G401 (cell line): ENCODE measurements at regions not wholly inside any gene's neighbourhood (a gene's known extent, or its start where the extent isn't known, plus 50 kb on each side); places are given as distances from the start of the nearest gene placed in this dataset.

Experiments used
- DNase-seq: peaks from one replicate; pipeline ENCODE4 v3.0.0-alpha.2; 2015; ENCODE audit warnings: low spot score
- in situ Hi-C: cut with HindIII; loops from 2 replicates; pipeline ENCODE4 v1.10.0; 2016; ENCODE audit warnings: low sequenced_read_pairs, mixed read lengths

DNA sequence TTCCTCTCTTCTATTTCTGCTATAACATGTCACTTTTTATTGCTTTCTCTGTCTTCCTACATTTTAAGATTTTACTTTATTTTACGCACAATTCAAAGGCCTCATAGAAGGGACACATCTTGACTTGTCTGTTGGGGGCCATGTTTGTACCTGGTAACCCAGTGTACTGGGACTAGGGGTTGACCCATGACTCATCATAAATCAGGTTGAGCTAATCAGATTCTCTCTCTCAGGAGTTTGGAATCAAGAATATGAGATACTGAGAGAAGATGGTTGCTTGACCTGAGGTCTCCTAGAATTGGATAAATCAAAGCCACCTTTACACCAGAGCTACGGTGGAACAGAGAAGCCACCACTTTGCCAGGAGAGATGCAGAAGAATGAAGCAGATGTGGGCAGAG is 153.0 kb downstream of the UXS1 start:
- in situ Hi-C loops = no loop called here
- no peak for DNase-seq

- in situ Hi-C loops = no loop called here
- no peak for DNase-seq
Measured at GRCh38 chr2:106039634-106040315, 154.3 kb downstream of the UXS1 start.

DNA sequence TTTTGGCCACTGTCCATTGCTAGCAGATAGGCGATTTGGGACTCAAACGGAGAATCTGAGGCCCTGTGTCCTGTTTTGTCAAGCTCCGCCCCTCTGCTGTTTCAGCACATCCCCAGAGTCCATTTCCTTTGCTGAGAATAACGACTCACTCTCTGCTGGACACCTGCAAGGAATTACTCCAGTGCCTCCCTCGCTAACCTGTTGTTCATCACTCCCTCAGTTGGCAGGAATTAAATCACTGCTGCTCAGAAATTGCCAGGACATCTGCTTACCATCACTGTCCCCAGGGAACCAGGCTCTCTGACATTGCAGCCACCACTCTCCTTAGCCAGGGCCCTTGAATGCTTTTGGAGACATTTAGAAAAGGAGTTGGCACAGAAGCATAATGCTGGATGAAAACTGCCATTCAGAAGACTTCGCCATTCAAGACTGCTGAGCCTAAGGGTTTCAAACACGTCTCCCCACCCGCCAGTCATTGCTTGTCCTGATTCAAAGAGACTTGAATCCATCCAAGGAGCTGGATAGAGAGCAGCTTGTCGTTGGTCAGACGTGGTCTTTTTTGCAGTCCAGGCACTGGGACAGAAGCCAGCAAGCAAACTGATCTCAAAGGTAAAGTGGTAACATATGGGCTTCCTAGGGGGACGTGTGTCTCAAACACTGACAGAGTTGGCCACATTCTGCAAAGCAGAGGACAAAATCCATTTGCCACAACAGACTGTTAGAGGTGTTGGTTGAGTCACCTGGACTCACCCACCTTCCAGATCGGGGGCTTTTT is 155.3 kb downstream of the UXS1 start:
- in situ Hi-C loops = no loop called here
- peak; percentile 92 for DNase-seq

GRCh38 chr2:106037932-106038331 is 156.2 kb downstream of the UXS1 start:
- in situ Hi-C loops = no loop called here
- DNase-seq = no peak

DNA sequence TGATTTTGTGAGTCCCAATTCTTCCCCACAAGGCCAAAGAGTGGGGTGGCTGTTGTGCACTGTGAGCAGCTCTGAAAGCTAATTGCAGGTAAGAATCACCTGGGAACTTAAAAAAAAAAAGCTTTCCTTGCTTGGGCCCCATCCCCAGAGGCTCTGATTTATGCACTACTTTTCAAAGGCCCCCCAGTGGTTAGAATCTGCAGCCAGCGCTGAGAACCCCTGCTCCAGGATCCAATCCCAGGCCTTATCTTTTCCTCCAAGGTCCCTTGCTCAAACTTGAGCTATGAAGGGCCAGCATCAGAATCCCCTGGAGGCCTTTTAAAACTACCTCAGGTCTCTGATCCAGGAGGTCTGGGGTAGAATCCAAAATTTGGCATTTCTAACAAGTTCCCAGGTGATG is 156.8 kb downstream of the UXS1 start:
- in situ Hi-C loops = no loop called here

GRCh38 chr2:106034325-106034724 is 159.8 kb downstream of the UXS1 start:
- in situ Hi-C loops = no loop called here
- DNase-seq = no peak

More for the DNA sequence above, 156.8 kb downstream of the UXS1 start:
- DNase-seq = no peak

DNA sequence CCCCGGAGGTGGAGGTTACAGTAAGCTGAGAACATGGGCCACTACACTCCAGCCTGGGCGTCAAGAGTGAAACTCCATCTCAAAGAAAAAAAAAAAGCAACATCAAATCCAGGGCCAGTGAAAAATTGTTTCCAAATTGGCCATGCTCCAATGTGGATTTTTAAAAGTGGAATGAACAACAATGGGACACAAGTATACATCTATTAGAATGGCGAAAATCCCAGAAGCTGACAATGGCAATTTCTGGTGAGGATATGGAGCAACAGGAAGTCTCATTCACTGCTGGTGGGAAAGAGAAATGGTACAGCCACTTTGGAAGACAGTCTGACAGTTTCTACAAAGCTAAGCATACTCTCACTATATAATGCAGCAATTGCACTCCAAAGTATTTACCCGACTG is 161.4 kb downstream of the UXS1 start:
- in situ Hi-C loops = no loop called here
- DNase-seq = no peak

- in situ Hi-C loops = no loop called here
- peak; percentile 56 for DNase-seq
Measured at GRCh38 chr2:106030287-106031268, 163.5 kb downstream of the UXS1 start.

GRCh38 chr2:106028192-106028591 is 165.9 kb downstream of the UXS1 start:
- in situ Hi-C loops = no loop called here
- no peak for DNase-seq

- no peak for DNase-seq
- in situ Hi-C loops = no loop called here
Measured at GRCh38 chr2:106026271-106027190, 167.6 kb downstream of the UXS1 start.

GRCh38 chr2:106025796-106026195 is 168.3 kb downstream of the UXS1 start:
- DNase-seq = no peak
- in situ Hi-C loops = no loop called here

GRCh38 chr2:106021662-106022028 is 172.5 kb downstream of the UXS1 start:
- in situ Hi-C loops = no loop called here

GRCh38 chr2:106020821-106021661 is 173.1 kb downstream of the UXS1 start:
- in situ Hi-C loops = no loop called here
- DNase-seq = peak; percentile 94

More at GRCh38 chr2:106021662-106022028, 172.5 kb downstream of the UXS1 start:
- peak; percentile 25 for DNase-seq

- peak; percentile 61 for DNase-seq
- in situ Hi-C loops = no loop called here
Measured at GRCh38 chr2:106020032-106020431, 174.1 kb downstream of the UXS1 start.

DNA sequence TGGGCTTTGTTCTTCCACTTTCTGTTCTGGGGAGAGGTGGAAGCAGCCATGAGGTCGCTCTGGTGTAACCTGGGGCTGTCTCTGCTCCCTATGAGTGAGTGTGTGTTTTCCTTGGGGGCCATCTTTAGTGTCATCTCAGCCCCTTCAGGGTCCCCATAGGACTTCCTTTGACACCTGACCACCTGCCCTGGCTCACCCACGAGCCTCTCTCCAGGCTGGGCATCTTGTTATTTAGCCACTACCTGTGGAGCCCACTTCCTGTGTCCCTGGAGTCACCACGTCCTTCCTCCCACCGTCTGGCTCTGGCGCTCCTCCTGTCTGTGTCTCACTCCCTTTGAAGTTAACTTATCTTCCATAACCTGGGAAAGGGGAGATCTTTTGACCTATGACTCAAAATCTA is 176.0 kb downstream of the UXS1 start:
- in situ Hi-C loops = no loop called here

GRCh38 chr2:106012591-106013347 is 181.3 kb downstream of the UXS1 start:
- in situ Hi-C loops = no loop called here
- DNase-seq = peak; percentile 83

More for the DNA sequence above, 176.0 kb downstream of the UXS1 start:
- no peak for DNase-seq

GRCh38 chr2:106012001-106012590 is 182.0 kb downstream of the UXS1 start:
- in situ Hi-C loops = no loop called here
- no peak for DNase-seq
